NCI-H748 (cell line): ENCODE measurements at regions not wholly inside any gene's neighbourhood (a gene's known extent, or its start where the extent isn't known, plus 50 kb on each side); places are given as distances from the start of the nearest gene placed in this dataset.
"Not testable (repeated sequence)": the region's sequence is repeated elsewhere in the genome, so short reads cannot be mapped to it uniquely, and the experiment has no call there.

Source experiments
- DNase-seq: peaks from one replicate; lab custom pipeline; 2025; ENCODE audit not compliant: unreplicated experiment; lab: John Stamatoyannopoulos, UW

DNA sequence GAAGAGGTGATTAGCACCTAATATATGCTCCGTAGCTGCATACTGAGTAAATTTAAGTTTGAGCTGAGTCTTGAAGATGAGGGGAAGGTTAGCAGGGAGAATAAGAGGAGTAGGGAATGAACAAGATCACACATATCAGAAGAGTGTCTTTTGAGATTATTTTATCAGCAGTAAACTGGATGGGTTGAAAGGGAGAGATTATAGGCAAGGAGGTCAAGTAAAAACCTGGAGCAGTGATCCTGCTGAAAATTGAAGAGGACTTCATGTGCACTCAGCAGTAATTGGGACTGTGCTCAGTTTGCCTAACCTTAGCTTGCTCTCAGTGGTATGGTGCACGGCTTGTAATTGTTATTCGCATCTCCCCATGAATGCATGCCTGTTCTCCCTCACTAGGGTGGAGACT, 79.5 kb upstream of the PICALM start:
- no peak for DNase-seq

DNA sequence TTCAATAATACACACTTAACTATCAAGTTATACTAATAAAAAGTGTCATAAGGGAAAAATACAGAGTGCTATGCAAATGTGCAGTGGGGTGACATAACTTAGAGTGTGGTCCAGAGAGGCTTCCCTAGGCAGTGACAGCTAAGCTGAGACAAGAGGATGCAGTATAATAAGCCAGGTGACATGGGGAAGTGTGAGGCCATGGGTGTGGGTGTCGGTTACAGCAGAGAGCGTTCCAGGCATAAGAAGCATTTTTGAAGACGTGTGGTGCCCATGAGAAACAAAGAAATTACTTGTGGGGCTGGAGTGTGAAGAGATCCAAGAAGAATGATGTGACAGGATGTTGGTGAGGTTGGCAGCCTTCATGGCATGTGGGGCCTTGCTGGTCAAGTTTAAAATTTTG, 78.1 kb upstream of the PICALM start:
- DNase-seq: no peak

DNA sequence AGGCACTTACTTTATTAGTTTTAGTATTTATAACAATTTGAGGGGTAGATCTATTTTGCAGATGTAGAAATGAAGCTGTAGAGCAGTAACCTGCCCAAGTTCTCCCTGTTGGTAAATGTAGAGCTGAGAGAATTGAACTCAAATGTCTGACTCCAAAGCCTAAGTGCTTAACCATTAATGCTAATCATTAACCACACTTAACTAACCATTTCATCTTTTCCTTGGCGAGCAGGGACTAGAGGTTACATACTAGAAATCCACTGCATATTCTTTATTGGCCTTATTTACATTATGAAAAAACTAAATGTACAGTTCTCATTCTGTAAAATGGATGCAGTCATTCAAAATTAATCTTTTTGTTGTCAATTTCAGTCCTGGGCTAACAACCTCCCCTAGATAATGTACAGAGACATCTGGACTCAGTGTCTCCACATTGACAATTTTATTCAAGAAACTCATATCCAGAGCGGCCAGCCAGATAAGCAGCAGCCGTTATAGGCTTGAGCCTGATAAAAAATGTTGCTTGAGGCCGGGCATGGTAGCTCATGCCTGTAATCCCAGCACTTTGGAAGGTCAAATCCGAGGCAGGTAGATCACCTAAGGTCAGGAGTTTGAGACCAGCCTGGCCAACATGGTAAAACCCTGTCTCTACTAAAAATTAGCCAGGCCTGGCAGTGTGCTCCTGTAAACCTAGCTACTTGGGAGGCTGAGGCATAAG, 76.7 kb upstream of the PICALM start:
- DNase-seq: no peak

DNA sequence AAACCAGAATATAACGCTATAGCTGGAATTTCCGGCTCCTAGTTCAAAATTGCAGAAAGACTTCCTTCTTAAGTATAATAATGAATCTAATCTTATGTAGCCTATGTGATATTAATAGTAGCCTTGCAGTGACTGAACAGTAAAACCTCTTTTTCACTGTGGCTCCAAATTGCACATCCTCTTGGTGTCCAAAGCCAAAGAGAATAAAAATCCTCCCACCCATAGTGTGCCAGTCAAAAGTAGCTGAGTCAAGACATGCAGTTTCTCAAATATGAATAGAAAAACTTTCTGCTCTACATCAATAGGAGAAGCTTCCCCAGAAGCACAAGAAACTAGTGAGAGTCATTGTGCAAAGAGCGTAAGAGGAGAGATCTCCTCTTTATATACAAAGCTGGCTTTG, 76.0 kb upstream of the PICALM start:
- no peak for DNase-seq

DNA sequence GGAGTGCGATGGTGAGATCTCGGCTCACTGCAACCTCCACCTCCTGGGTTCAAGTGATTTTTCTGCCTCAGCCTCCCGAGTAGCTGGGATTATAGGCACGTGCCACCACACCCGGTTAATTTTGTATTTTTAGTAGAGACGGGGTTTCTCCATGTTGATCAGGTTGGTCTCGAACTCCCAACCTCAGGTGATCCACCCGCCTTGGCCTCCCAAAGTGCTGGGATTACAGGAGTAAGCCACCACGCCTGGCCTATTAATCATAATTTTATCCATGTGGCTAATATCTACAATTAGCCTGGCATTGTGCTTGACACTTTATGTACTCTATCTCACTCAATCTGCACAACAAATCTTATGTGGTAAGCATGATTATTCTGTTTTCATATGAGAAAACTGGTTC, 75.2 kb upstream of the PICALM start:
- DNase-seq: not testable (repeated sequence)

DNA sequence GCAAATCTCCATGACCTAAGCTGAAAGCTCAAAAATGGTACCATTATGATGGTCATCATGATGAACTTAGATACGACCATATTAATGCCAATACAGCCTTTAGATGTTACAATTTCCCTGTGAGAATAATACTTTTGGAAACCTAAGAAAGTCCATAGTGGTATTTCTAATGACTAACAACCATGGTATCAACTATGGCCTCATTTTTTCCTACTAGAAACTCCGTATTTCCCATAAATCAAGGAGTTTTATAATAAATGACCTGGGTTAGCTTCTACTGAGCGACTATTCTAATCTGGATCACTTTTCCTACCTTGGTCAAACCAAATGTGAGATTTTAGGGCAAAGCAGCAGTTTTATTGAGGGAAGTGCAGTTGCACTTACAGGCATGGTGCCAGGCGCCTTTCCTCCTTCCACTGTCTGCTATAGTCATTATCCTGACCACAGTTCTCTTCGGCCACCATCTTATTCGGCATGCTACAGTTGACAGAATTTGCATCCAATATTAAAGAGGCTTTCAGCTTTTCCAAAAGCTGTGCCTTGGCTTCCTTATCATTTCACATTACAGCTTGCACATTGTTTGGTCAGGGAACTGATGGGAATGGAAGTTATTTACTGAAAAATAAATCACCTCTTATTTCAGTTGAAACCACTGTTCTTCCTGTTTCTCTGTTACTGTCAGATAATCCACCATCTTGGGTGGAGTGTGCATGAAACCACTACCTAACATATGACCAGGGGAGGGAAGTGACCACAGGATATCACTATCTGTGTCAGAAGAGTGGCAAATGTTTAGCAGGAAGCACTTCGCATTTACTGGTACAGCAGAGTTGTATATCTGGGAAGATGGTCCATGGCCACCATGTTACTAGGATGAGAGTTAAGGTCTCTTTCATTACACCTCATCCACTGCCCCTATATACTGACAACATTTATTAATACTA, 74.5 kb upstream of the PICALM start:
- no peak for DNase-seq

DNA sequence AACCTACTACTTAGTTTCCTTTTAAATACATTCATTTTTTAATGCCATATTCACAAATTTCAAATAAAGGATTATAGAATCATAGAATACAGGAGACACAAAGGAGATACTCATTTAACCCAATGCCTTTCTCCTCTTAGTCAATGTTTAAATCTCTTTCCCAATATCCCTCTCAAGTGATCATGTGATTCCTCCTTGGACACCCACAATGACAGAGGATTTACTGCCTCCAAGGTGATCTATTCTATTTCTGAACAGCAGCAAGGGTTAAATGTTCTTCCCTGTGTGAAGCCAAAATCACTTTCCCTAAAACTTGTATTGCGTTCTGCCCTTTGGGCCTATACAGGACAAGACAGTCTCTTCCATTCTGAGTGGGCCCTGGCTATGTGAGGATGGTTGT, 73.3 kb upstream of the PICALM start:
- no peak for DNase-seq

DNA sequence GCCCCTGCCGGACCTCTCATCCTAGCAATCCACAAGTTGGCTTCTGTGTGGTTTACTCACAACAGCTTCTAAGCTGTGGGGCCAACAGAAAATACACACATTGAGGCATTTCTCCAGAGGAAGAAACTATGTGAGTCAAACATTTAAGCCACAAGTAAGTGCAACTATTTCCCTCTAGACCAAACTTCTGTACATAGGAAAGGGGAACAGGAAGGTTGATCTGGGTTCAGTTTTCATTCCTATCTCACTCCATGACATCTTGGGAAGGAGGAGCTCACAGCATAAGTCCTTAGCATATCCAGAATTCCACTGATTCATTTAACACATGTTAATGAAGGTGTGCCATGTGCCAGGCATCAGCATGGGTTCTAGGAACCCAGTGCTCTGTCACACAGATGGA, 72.8 kb upstream of the PICALM start:
- DNase-seq: no peak

DNA sequence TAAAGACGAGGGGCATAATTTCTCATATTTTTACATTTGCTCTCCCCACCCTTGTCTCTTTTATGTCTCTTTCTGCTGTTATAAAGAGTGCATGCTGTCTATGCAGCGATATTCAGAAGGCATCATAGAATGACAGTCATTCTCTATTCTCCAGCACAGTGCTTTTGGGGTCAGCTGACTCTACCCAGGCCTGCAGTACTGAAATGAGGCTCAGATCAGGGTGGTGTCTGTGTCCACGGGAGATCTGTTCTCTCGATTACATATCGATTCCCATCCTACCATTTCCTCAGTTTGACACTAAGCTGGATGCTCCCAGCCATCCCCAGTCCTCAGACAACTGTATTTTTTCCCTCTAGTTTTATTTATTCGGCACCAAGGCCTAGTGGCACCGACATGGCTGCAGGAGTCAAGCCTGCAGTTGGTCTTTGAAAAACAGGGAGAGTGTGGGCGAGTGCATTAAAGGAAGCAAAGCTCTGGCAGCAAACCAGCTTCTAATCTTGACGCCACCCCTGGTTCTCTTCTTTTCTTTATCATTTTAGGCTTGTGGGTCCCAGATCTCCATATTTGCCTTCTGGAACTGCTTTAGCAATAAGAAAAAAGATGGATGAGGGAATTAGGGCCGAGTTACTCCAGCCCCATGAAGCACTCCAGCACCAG, 71.6 kb upstream of the PICALM start:
- DNase-seq: no peak

DNA sequence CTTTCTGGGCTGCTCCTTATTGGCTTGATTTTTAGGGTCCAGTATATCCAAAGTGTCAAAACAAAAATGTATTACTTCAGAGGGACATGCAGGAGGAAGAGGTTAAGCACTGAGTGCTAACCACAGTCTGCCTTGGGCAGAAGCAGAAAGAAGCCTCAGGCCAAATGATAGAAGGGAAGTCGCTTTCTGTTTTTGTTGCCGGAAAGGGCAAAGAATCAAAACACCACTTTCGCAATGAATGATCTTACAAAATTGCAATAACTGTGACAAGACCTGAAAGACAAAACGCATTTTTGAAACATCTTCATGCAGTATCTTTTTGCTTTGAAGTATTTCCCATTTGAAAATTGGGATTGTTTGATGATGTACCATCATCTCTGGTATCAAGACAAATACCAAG, 70.1 kb upstream of the PICALM start:
- no peak for DNase-seq

DNA sequence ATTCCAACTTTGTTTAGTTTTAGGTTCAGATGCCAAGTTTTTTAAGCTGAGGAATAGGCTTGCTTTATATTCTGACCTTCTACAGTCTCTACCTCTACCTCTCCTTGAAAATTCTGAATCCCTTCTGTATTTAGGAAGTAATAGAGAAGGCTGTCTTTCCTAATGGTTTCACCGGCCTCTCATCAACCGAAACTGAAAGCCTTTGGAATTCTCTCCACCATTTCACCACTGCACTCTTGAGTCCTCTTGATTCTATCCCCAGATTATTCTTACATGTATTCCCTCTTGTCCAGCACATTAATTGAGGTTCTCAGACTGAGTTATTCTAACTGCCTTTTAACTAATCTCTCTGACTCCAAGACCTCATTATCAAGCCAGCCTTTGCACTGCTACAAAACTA, 67.7 kb upstream of the PICALM start:
- no peak for DNase-seq

DNA sequence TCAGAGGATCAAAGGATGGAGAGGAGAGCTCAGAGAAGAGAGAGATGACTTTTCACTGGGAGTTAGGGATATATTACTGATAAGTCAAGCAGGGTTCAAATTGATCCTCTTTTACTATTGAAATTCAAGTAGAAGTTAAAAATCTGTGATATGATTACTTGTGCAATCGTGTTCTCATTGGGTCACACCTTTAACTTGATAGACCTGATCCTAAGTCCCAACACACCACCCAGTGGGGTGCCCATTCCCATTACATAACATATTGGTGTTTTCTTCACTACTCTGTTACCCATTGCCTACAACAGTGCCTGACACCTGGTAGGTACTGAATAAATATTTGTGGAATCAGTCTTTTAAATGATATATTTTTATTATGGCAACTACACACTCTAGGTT, 66.4 kb upstream of the PICALM start:
- no peak for DNase-seq

DNA sequence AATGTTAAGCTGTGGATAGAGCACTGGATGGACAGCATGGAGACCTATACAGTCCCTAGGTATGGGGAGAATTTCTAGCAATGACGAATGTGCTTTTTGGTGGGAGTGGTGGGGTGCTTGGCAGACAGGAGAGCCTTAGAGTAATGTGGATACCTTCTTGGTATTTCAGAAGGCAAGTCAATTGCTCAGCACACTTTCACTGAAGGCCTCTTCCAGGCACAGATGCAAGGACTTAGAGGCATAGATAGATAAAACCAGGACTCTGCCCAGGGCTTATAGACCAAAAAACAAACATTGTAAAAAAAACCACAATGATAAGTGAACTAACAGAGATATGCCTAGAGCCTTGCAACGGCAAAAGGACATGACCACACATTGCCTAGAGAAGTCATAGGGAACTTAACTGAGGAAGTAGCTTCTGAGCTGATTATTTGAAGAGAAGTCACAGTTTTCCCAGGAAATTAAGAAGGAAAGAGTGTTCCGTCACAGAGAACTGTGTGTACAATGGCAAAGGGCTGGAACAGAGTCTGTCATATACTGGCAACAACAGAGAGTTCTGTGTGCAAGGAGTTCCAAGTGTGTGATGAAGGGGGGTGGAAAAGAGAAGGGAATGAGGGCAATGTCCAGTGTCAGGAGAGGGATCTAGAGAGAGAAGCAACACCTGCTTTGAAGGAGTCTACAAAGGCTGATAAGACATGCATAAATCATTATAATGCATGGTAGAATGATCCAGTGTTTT, 65.9 kb upstream of the PICALM start:
- no peak for DNase-seq

DNA sequence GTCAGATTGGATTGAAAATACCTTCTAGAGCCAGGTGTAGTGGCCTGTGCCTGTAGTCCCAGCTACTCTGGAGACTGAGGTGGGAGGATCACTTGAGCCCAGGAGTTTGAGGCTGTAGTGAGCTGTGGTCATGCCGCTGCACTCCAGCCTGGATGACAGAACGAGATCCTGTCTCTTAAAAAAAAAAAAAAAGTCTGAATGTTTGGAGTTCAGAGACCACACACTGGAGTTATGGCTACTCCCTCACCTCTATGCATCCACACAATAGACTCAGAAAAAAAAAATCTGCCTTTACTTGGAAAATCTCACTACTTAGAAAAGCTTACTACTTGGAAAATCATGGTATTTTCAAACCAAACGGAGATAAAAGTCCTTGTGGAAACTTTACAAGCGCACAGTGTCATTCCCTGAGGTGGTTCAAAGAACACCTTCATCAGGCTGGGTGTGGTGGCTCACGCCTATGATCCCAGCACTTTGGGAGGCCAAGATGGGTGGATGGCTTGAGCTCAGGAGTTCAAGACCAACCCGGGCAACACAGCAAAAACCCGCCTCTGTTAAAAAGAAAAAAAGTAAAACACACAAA, 63.9 kb upstream of the PICALM start:
- DNase-seq: no peak

DNA sequence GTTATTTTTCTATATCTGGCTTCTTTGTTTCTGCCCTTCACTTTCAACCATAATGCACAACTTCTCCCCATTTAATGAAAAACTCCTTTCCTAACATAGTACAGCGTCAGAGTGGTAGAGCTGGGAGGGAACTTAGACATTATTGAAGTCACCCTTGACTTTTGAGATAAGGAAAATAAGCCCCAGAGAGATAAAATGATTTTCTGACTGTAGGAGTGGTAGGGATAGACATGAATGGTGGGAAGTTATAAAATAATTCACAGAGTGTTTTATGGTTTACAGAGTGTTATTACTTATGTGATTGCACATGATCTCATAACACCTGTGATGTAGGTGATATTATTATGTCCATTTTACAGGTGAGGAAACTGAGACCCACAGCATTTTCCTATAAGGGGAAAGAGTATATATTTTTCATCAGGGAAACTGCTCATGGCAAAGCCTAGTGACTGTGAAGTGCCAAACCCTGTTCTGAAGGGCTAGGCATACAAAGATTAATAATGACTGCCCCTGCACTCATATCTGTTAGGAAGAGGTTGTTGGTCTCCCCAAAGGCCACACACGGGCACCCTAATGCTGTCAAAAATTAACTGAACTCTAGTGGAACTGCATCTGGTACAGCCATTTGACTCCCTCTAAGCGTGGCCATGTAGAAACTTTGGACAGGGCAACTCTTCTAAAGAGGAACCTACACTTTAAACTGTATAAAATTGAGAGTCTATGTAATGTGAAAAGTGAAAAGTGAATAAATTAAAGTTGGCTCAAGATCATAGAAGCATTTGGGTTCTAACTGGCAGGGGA, 61.1 kb upstream of the PICALM start:
- DNase-seq: no peak

DNA sequence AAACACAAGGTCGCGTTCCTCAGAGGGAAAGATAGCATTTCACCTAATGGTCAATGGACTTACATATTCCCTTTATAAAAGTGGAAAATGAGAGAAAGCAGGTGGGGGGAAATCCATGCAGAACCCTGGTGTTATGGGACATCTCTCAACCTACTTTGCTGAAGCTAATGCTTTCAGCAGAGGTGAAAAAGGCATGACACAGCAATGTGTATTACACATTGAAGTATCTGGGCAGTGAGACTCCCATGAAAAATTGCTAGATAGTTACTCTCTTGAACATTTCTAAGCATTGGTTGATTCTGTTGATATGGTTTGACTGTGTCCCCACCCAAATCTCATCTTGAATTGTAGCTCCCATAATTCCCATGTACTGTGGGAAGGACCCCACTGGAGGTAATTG, 60.0 kb upstream of the PICALM start:
- no peak for DNase-seq

DNA sequence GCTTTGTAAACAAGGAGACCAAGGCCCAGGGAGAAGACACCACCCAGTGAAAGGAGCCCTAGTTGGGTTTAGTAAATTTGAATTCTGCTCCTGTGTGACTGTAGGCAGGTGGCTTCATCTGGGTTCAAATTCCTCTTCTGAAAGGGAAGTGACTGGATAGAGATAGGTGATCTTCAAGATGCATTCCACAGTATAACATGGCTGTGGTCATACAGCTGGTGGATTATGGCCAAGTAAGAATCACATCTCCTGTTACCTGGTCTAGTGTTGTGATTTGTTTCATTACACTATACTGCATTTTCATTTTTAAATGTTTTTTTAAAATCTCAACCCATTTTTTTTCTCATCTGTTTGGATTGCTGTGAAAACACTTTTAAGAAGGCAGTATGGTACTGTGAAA, 58.0 kb upstream of the PICALM start:
- DNase-seq: no peak

DNA sequence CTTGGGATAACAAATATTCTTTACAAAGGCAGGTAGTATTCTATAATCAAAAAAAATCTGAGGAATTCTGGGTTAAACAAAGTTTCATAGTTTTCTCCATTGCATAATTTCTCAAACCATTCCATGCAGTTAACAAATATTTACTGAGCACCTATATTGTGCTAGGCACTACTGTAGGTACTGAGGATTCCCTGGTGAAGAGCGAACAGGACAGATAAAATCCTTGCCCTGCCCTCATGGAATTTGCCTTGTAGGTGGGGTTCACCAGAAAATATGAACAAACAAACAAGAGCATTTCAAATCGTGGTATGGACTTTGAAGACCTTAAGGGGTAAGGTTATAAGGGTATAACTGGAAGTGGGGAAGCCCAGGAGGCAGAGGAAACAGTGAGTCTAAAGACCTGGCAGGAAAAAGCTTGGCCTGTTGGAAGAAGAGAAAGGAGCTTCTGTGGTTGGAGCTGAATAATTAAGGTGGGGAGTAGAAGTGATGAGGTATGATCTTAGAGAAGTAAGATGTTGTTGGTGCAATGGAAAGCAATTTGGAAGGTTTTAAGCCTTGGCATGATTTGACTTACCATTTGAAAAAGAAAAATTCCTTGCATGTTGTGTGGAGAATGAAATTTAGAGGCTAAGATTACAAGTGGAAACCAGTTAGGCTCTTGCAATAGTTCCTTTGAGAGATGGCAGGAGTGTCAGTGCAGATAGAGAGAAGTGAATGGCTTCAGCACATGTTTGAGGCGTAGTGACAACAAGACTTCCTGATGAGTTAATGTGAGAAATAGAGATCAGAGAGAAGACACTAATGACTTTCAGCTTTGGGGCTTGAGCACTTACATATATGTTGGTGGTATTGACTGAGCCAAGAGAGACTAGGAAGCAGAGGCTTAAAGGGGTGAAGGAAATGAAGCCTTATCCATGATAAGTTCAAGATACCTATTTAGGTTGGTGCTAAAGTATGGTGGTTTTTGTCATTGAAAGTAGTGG, 55.7 kb upstream of the PICALM start:
- DNase-seq: no peak

DNA sequence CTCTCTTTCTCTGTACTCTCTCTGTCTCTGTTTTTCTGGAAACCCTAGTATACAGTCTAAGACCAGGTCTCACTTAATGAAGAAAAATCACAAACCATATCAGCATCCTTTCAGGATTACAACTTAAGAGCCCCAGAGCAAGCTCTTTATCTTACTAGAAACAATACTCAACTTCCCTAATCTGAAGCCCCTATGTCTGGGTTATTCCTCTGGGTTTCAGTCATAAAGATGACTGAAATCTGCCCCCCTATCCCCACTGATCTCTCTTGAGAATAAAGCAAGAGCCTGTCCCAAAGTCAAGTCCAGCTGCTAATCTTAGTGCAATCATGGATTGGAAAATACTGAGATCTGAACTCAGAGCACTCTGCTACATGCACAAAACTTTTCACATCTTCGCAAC, 53.9 kb upstream of the PICALM start:
- DNase-seq: no peak
